H1 (cell line): ENCODE measurements at regions not wholly inside any gene's neighbourhood (a gene's known extent, or its start where the extent isn't known, plus 50 kb on each side); places are given as distances from the start of the nearest gene placed in this dataset.

Experiments
- CTCF ChIA-PET: fragments of 300-600 bp; sonication (Branson Sonifier 250); formaldehyde crosslinking; loops from one replicate; lab custom pipeline; 2021; ENCODE audit not compliant: partially characterized antibody; lab: Charles Lee
- POLR2A ChIA-PET: fragments of 300-600 bp; sonication (Branson Sonifier 250); formaldehyde crosslinking; loops from one replicate; lab custom pipeline; 2021; ENCODE audit warnings: inconsistent platforms; ENCODE audit not compliant: partially characterized antibody; lab: Charles Lee
- DNase-seq, 2 experiments: peaks; one replicate each; pipeline versions ENCODE4 v3.0.0 to v3.0.0-alpha.2; 2010 to 2022; ENCODE audit warnings: low spot score in 2 of 2, low read depth in 1 of 2, mixed read lengths in 1 of 2
- FAIRE-seq: peaks from 2 replicates; lab custom pipeline; 2011; peaks lifted over from hg19 to GRCh38; lab: Jason Lieb, UNC
- H2AFZ ChIP-seq: 2 replicates; pipeline ENCODE4 v1.8.1; 2012; ENCODE audit warnings: low read length, inconsistent platforms
- H2AK5ac ChIP-seq: 2 replicates; pipeline ENCODE4 v1.6.1; 2013; ENCODE audit warnings: low read depth, low read length
- H2BK120ac ChIP-seq: replicated peaks from 2 replicates; pipeline ENCODE3; 2013; ENCODE audit warnings: low read depth, low read length, inconsistent platforms
- H2BK12ac ChIP-seq: 2 replicates; pipeline ENCODE4 v1.6.1; 2013; ENCODE audit warnings: low read depth, low read length
- H2BK15ac ChIP-seq: 2 replicates; pipeline ENCODE4 v1.6.1; 2013; ENCODE audit warnings: low read length
- H2BK20ac ChIP-seq: 2 replicates; pipeline ENCODE4 v1.6.1; 2013; ENCODE audit warnings: low read length
- H2BK5ac ChIP-seq: 2 replicates; pipeline ENCODE4 v1.6.1; 2013; ENCODE audit warnings: low read depth, low read length
- H3K14ac ChIP-seq: 2 replicates; pipeline ENCODE4 v1.6.1; 2013; ENCODE audit warnings: inconsistent platforms; ENCODE audit not compliant: insufficient read length
- H3K18ac ChIP-seq: 2 replicates; pipeline ENCODE4 v1.6.1; 2013; ENCODE audit warnings: low read length; ENCODE audit errors: extremely low read depth
- H3K23ac ChIP-seq: 2 replicates; pipeline ENCODE4 v1.6.1; 2013; ENCODE audit warnings: inconsistent platforms; ENCODE audit not compliant: insufficient read length
- H3K23me2 ChIP-seq: 2 replicates; pipeline ENCODE4 v1.6.1; 2013; ENCODE audit warnings: low read depth, low read length
- H3K27ac ChIP-seq: 2 replicates; pipeline ENCODE4 v1.6.1; 2011; ENCODE audit warnings: low read depth, low read length, inconsistent platforms
- H3K27me3 ChIP-seq, 4 experiments: replicated peaks in 1 of 4; 1 replicate in 1 of 4; 2 replicates in 3 of 4; pipeline versions ENCODE4 v1.6.1 to v1.8.1; 2011 to 2013; ENCODE audit warnings: low read length in 3 of 4, mild to moderate bottlenecking in 3 of 4, inconsistent platforms in 2 of 4, mixed read lengths in 2 of 4, moderate library complexity in 1 of 4; ENCODE audit not compliant: control insufficient read depth in 3 of 4, insufficient read depth in 3 of 4; ENCODE audit errors: extremely low read depth in 1 of 4
- H3K36me3 ChIP-seq, 4 experiments: 2 replicates each; pipeline versions ENCODE4 v1.6.1 to v1.8.1; 2011 to 2013; ENCODE audit warnings: mild to moderate bottlenecking in 4 of 4, low read length in 3 of 4, moderate library complexity in 2 of 4, control low read depth in 1 of 4, inconsistent platforms in 1 of 4; ENCODE audit not compliant: insufficient read depth in 4 of 4, control insufficient read depth in 2 of 4
- H3K4ac ChIP-seq: replicated peaks from 2 replicates; pipeline ENCODE3; 2013; ENCODE audit warnings: low read length, low read depth, mixed read lengths, inconsistent platforms; ENCODE audit not compliant: insufficient read length
- H3K4me1 ChIP-seq, 4 experiments: replicated peaks in 1 of 4; 1 replicate in 1 of 4; 2 replicates in 3 of 4; pipeline versions ENCODE4 v1.6.1 to v1.8.1; 2011 to 2013; ENCODE audit warnings: low read length in 3 of 4, inconsistent platforms in 2 of 4, mixed read lengths in 1 of 4; ENCODE audit not compliant: insufficient read depth in 4 of 4, control insufficient read depth in 3 of 4
- H3K4me2 ChIP-seq, 2 experiments: 2 replicates each; pipeline versions ENCODE4 v1.6.1 to v1.8.1; 2011 to 2013; ENCODE audit warnings: low read depth in 2 of 2, low read length in 2 of 2, control low read depth in 1 of 2, inconsistent platforms in 1 of 2, mild to moderate bottlenecking in 1 of 2; ENCODE audit not compliant: insufficient read depth in 1 of 2
- H3K4me3 ChIP-seq, 4 experiments: fragments of 200-600, 300-600 bp in 1 of 4; sonication (generic), shearing (Covaris generic), sonication (Bioruptor Twin) in 1 of 4; 2 replicates each; pipeline versions ENCODE4 v1.5.1 to v1.8.1; 2011 to 2016; ENCODE audit warnings: low read length in 4 of 4, low read depth in 3 of 4, control low read depth in 2 of 4, inconsistent platforms in 2 of 4, mild to moderate bottlenecking in 2 of 4, mixed read lengths in 1 of 4, moderate library complexity in 1 of 4; ENCODE audit not compliant: insufficient read depth in 2 of 4; ENCODE audit errors: extremely low read depth in 1 of 4
- H3K56ac ChIP-seq: replicated peaks from 2 replicates; pipeline ENCODE3; 2013; ENCODE audit warnings: low read depth, mild to moderate bottlenecking, mixed read lengths, low read length, inconsistent platforms; ENCODE audit not compliant: insufficient read length
- H3K79me1 ChIP-seq: 2 replicates; pipeline ENCODE4 v1.6.1; 2013; ENCODE audit warnings: low read depth, low read length, control low read depth
- H3K79me2 ChIP-seq, 2 experiments: 2 replicates each; pipeline versions ENCODE4 v1.6.1 to v1.8.1; 2012 to 2013; ENCODE audit warnings: low read length in 2 of 2, mild to moderate bottlenecking in 2 of 2, inconsistent platforms in 1 of 2; ENCODE audit not compliant: insufficient read depth in 2 of 2, control insufficient read depth in 1 of 2
- H3K9ac ChIP-seq, 4 experiments: replicated peaks in 1 of 4; 1 replicate in 1 of 4; 2 replicates in 3 of 4; pipeline versions ENCODE4 v1.6.1 to v1.8.1; 2011 to 2013; ENCODE audit warnings: low read depth in 3 of 4, low read length in 3 of 4, control low read depth in 2 of 4, mild to moderate bottlenecking in 2 of 4, moderate library complexity in 2 of 4, inconsistent platforms in 1 of 4; ENCODE audit errors: extremely low read depth in 1 of 4
- H3K9me3 ChIP-seq, 2 experiments: 2 replicates each; pipeline versions ENCODE4 v1.6.1 to v1.8.1; 2012 to 2013; ENCODE audit warnings: mild to moderate bottlenecking in 2 of 2, moderate library complexity in 2 of 2, control low read depth in 1 of 2, inconsistent platforms in 1 of 2, low read depth in 1 of 2, low read length in 1 of 2, mixed read lengths in 1 of 2; ENCODE audit not compliant: insufficient read depth in 2 of 2
- H4K20me1 ChIP-seq, 2 experiments: replicated peaks in 1 of 2; 2 replicates each; pipeline versions ENCODE3 to v1.8.1; 2011 to 2013; ENCODE audit warnings: inconsistent platforms in 2 of 2, low read length in 2 of 2, mild to moderate bottlenecking in 1 of 2; ENCODE audit not compliant: insufficient read depth in 2 of 2, control insufficient read depth in 1 of 2
- H4K5ac ChIP-seq: 2 replicates; pipeline ENCODE4 v1.6.1; 2013; ENCODE audit warnings: low read length, low read depth, mixed read lengths, inconsistent platforms; ENCODE audit not compliant: insufficient read length
- H4K8ac ChIP-seq: 2 replicates; pipeline ENCODE4 v1.8.0; 2013; ENCODE audit warnings: mild to moderate bottlenecking, moderate library complexity, low read length, inconsistent platforms; ENCODE audit not compliant: insufficient read depth; ENCODE audit errors: extremely low read depth
- H4K91ac ChIP-seq: replicated peaks from 2 replicates; pipeline ENCODE3; 2013; ENCODE audit warnings: low read length, mixed read lengths, inconsistent platforms; ENCODE audit not compliant: insufficient read length
- BCL11A ChIP-seq, 2 experiments: IDR thresholded peaks; one replicate each; pipeline ENCODE4 v1.6.1; 2011; ENCODE audit warnings: low read depth in 2 of 2, low read length in 2 of 2, mild to moderate bottlenecking in 2 of 2
- CTBP2 ChIP-seq: IDR thresholded peaks from 2 replicates; pipeline ENCODE4 v1.7.0; 2011; ENCODE audit warnings: borderline replicate concordance, mild to moderate bottlenecking, moderate library complexity, mixed read lengths, low read length; ENCODE audit not compliant: insufficient read depth, insufficient read length
- EGR1 ChIP-seq: IDR thresholded peaks from 2 replicates; pipeline ENCODE4 v1.6.1; 2011; ENCODE audit warnings: low read depth, low read length, borderline replicate concordance
- EP300 ChIP-seq, 2 experiments: IDR thresholded peaks; 1 replicate in 1 of 2; 2 replicates in 1 of 2; pipeline ENCODE4 v1.6.1; 2011 to 2012; ENCODE audit warnings: low read depth in 2 of 2, low read length in 2 of 2, mild to moderate bottlenecking in 2 of 2, borderline replicate concordance in 1 of 2, inconsistent platforms in 1 of 2, moderate library complexity in 1 of 2
- HDAC6 ChIP-seq: IDR thresholded peaks from one replicate; pipeline ENCODE4 v1.7.1; 2012; ENCODE audit warnings: low read depth, mild to moderate bottlenecking, inconsistent platforms, low read length, moderate library complexity
- KDM1A ChIP-seq: fragments of 200-600, 300-600 bp; sonication (generic); IDR thresholded peaks from 2 replicates; pipeline ENCODE4 v1.7.1; 2016; ENCODE audit warnings: mild to moderate bottlenecking, low read length, borderline replicate concordance
- POLR2A ChIP-seq, 2 experiments: IDR thresholded peaks; 1 replicate in 1 of 2; 2 replicates in 1 of 2; pipeline ENCODE4 v1.6.1; 2011; ENCODE audit warnings: low read depth in 2 of 2, low read length in 2 of 2, mild to moderate bottlenecking in 2 of 2; ENCODE audit errors: control extremely low read depth in 1 of 2
- RAD21 ChIP-seq, 2 experiments: IDR thresholded peaks in 1 of 2; conservative IDR thresholded peaks in 1 of 2; 2 replicates each; pipeline ENCODE4 v1.6.1; 2011; ENCODE audit warnings: low read depth in 2 of 2, low read length in 2 of 2, improper control_type of control experiment in 1 of 2, inconsistent platforms in 1 of 2, mild to moderate bottlenecking in 1 of 2, moderate library complexity in 1 of 2
- SAP30 ChIP-seq: fragments of 300-600 bp; sonication (generic); IDR thresholded peaks from 2 replicates; pipeline ENCODE4 v1.7.1; 2012; ENCODE audit warnings: low read length, moderate library complexity, mild to moderate bottlenecking, inconsistent platforms; ENCODE audit not compliant: insufficient read depth, insufficient replicate concordance
- WGBS, 2 experiments: shearing (Covaris generic) in 1 of 2; methylation state at CpG; one replicate each; pipeline versions ENCODE4 v1.1.6 to v1.1.7; 2013 to 2015; ENCODE audit warnings: low lambda C conversion rate in 2 of 2, mixed read lengths in 2 of 2, inconsistent platforms in 1 of 2, low coverage in 1 of 2, missing lambda C conversion rate in 1 of 2; ENCODE audit not compliant: insufficient replicate concordance in 2 of 2, insufficient coverage in 1 of 2, insufficient read length in 1 of 2; ENCODE audit errors: extremely low coverage in 1 of 2, missing lambda C conversion rate in 1 of 2; 5-methylcytosine and 5-hydroxymethylcytosine counted together
- TF ChIP-seq, protein P1 (sequence below): IDR thresholded peaks from 2 replicates; pipeline ENCODE4 v1.6.1; 2011; ENCODE audit warnings: low read length, improper control_type of control experiment

DNA sequence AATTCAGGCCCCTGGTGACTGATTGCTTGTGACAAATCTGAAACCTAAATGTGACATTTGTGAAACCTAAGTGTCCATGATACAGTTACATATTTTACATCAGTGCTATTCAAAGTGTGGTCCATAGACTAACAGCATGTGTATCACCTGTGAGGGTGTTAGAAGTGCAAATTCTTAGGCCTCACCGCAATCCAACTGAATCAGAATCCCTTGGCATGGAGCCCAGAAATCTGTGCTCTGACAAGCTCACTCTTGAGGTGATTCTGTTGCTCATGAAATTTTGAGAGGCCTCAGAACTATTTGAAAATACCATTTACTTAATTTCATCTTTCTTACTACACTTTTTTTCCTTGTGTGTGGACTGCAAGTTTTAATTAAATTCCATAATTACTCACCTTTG, 587.9 kb downstream of the ADGRL2 start:
- Histone ChIP-seq H3K56ac (no peak overlapping the region), H3K27ac (no peak overlapping the region), H4K20me1 (no peaks in the 10 kb centered on the region), H3K36me3 (no peaks in the 10 kb centered on the region), H3K23ac (no peak overlapping the region), H3K4ac (no peak overlapping the region), H2AFZ (no peak overlapping the region), H3K4me3 (no peak overlapping the region), H2BK5ac (no peak overlapping the region), H4K5ac (no peak overlapping the region), H3K18ac (no peak overlapping the region), H3K9ac (no peak overlapping the region), H2BK12ac (no peak overlapping the region), H2BK15ac (no peak overlapping the region), H2BK20ac (no peak overlapping the region), H3K9me3 (no peaks in the 10 kb centered on the region), H3K4me2 (no peak overlapping the region), H3K23me2 (no peaks in the 10 kb centered on the region), H2BK120ac (no peak overlapping the region), H4K91ac (no peak overlapping the region), H2AK5ac (no peak overlapping the region), H3K79me1 (no peaks in the 10 kb centered on the region), H3K4me1 (no peaks in the 10 kb centered on the region), H3K14ac (no peak overlapping the region), H3K79me2 (no peaks in the 10 kb centered on the region), H3K27me3 (no peaks in the 10 kb centered on the region), H4K8ac (no peak overlapping the region)
- TF ChIP-seq BCL11A (IDR thresholded peaks at IDR 0.05; ENCODE audit: low read depth in 2 of 2, low read length in 2 of 2) (no peak), CTBP2 (no peak), POLR2A (IDR thresholded peaks at IDR 0.05; ENCODE audit: control extremely low read depth in 1 of 2, low read depth in 2 of 2, low read length in 2 of 2) (no peak), RAD21 (IDR thresholded peaks at IDR 0.05 in 1 of 2, conservative IDR thresholded peaks at IDR 0.05 in 1 of 2; ENCODE audit: low read depth in 2 of 2, low read length in 2 of 2) (no peak), EP300 (IDR thresholded peaks at IDR 0.05; ENCODE audit: borderline replicate concordance in 1 of 2, low read depth in 2 of 2, low read length in 2 of 2) (no peak), HDAC6 (no peak), KDM1A (no peak), EGR1 (no peak), SAP30 (no peak)
- TF ChIP-seq, protein P1, sequence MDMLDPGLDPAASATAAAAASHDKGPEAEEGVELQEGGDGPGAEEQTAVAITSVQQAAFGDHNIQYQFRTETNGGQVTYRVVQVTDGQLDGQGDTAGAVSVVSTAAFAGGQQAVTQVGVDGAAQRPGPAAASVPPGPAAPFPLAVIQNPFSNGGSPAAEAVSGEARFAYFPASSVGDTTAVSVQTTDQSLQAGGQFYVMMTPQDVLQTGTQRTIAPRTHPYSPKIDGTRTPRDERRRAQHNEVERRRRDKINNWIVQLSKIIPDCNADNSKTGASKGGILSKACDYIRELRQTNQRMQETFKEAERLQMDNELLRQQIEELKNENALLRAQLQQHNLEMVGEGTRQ = no peak
- 94% methylated on average over 1 of the region's 1 CpG; no CpG with 5 or more reads in 1 of the 2 experiments for WGBS, 2 experiments
- ChIA-PET POLR2A (no interaction called here), CTCF (no interaction called here)
- DNase-seq (no peak), FAIRE-seq (no peak)
